WTC11 (cell line): ENCODE measurements at regions not wholly inside any gene's neighbourhood (a gene's known extent, or its start where the extent isn't known, plus 50 kb on each side); places are given as distances from the start of the nearest gene placed in this dataset.

Source experiments
- AFF4 ChIP-seq: sonication (generic); formaldehyde crosslinking; IDR thresholded peaks from 2 replicates; pipeline ENCODE4 v1.8.1; 2023; ENCODE audit warnings: mild to moderate bottlenecking, missing genetic modification reagents, borderline replicate concordance
- CTCF ChIP-seq: fragments of 200-600 bp; IDR thresholded peaks from 2 replicates; pipeline ENCODE4 v1.8.0; 2022; ENCODE audit warnings: antibody characterized with exemption
- E2F1 ChIP-seq: sonication (generic); formaldehyde crosslinking; IDR thresholded peaks from 2 replicates; pipeline ENCODE4 v1.8.0; 2022; ENCODE audit warnings: mild to moderate bottlenecking, missing genetic modification reagents
- E2F4 ChIP-seq: sonication (generic); formaldehyde crosslinking; IDR thresholded peaks from 2 replicates; pipeline ENCODE4 v1.8.1; 2022; ENCODE audit warnings: low read depth, mild to moderate bottlenecking, moderate library complexity, missing genetic modification reagents, borderline replicate concordance
- GABPB1 ChIP-seq: sonication (generic); formaldehyde crosslinking; IDR thresholded peaks from 2 replicates; pipeline ENCODE4 v1.8.1; 2023; ENCODE audit warnings: mild to moderate bottlenecking, missing genetic modification reagents
- SP1 ChIP-seq: sonication (generic); formaldehyde crosslinking; conservative IDR thresholded peaks from 2 replicates; pipeline ENCODE4 v1.8.1; 2022; ENCODE audit warnings: missing genetic modification reagents
- TP53 ChIP-seq: sonication (generic); formaldehyde crosslinking; IDR thresholded peaks from 2 replicates; pipeline ENCODE4 v1.8.1; 2023; ENCODE audit warnings: mild to moderate bottlenecking, missing genetic modification reagents
- USF2 ChIP-seq: sonication (generic); formaldehyde crosslinking; IDR thresholded peaks from 2 replicates; pipeline ENCODE4 v1.8.1; 2023; ENCODE audit warnings: mild to moderate bottlenecking, missing genetic modification reagents, moderate library complexity
- ZBTB21 ChIP-seq: sonication (generic); formaldehyde crosslinking; IDR thresholded peaks from 2 replicates; pipeline ENCODE4 v1.8.1; 2023; ENCODE audit warnings: mild to moderate bottlenecking, missing genetic modification reagents, borderline replicate concordance

GRCh38 chr6:74128536-74128935 lies 432.5 kb downstream of the CD109 start:
- TF ChIP-seq AFF4 (CRISPR knock-in tag) = no peak
- TF ChIP-seq CTCF = no peak
- no peak for TF ChIP-seq SP1 (CRISPR knock-in tag)
- no peak for TF ChIP-seq GABPB1 (CRISPR knock-in tag)
- no peak for TF ChIP-seq E2F1 (CRISPR knock-in tag)
- TF ChIP-seq USF2 (CRISPR knock-in tag) = no peak
- no peak for TF ChIP-seq TP53 (CRISPR knock-in tag)
- TF ChIP-seq ZBTB21 = no peak
- no peak for TF ChIP-seq E2F4 (CRISPR knock-in tag)
